DMS153 treated with DMSO at 0.1 percent for 48 hours (cell line): ENCODE measurements at regions not wholly inside any gene's neighbourhood (a gene's known extent, or its start where the extent isn't known, plus 50 kb on each side); places are given as distances from the start of the nearest gene placed in this dataset.
"Not testable (repeated sequence)": the region's sequence is repeated elsewhere in the genome, so short reads cannot be mapped to it uniquely, and the experiment has no call there.

ENCODE experiments used
- DNase-seq: peaks from one replicate; lab custom pipeline; 2025; ENCODE audit not compliant: unreplicated experiment; lab: John Stamatoyannopoulos, UW

- DNase-seq: no peak
Observed at GRCh38 chr6:9361749-9362148, 926.4 kb upstream of the SLC35B3 start.

GRCh38 chr6:9360881-9361280, 925.5 kb upstream of the SLC35B3 start:
- no peak for DNase-seq

GRCh38 chr6:9347608-9348007, 912.3 kb upstream of the SLC35B3 start:
- DNase-seq: no peak

GRCh38 chr6:9346923-9347322, 911.6 kb upstream of the SLC35B3 start:
- no peak for DNase-seq

- no peak for DNase-seq
Observed at GRCh38 chr6:9335431-9335830, 900.1 kb upstream of the SLC35B3 start.

- no peak for DNase-seq
Observed at GRCh38 chr6:9334979-9335378, 899.6 kb upstream of the SLC35B3 start.

GRCh38 chr6:9332241-9332780, 897.0 kb upstream of the SLC35B3 start:
- DNase-seq: no peak

GRCh38 chr6:9316831-9317230, 881.5 kb upstream of the SLC35B3 start:
- no peak for DNase-seq

- no peak for DNase-seq
Observed at GRCh38 chr6:9315966-9316650, 880.8 kb upstream of the SLC35B3 start.

GRCh38 chr6:9308284-9308683, 872.9 kb upstream of the SLC35B3 start:
- no peak for DNase-seq

- no peak for DNase-seq
Observed at GRCh38 chr6:9307786-9308185, 872.4 kb upstream of the SLC35B3 start.

GRCh38 chr6:9307187-9307586, 871.8 kb upstream of the SLC35B3 start:
- DNase-seq: no peak

GRCh38 chr6:9295644-9296043, 860.3 kb upstream of the SLC35B3 start:
- DNase-seq: no peak

GRCh38 chr6:9292975-9293374, 857.6 kb upstream of the SLC35B3 start:
- no peak for DNase-seq

- not testable (repeated sequence) for DNase-seq
Observed at GRCh38 chr6:9290342-9290741, 855.0 kb upstream of the SLC35B3 start.

- no peak for DNase-seq
Observed at GRCh38 chr6:9272671-9273070, 837.3 kb upstream of the SLC35B3 start.

- no peak for DNase-seq
Observed at GRCh38 chr6:9266741-9267140, 831.4 kb upstream of the SLC35B3 start.

GRCh38 chr6:9257215-9257614, 821.9 kb upstream of the SLC35B3 start:
- no peak for DNase-seq

GRCh38 chr6:9254251-9254650, 818.9 kb upstream of the SLC35B3 start:
- DNase-seq: no peak

GRCh38 chr6:9252799-9253198, 817.5 kb upstream of the SLC35B3 start:
- no peak for DNase-seq

- DNase-seq: peak; percentile 32
Observed at GRCh38 chr6:9250852-9251251, 815.5 kb upstream of the SLC35B3 start.

GRCh38 chr6:9248133-9248532, 812.8 kb upstream of the SLC35B3 start:
- DNase-seq: no peak

GRCh38 chr6:9240861-9241260, 805.5 kb upstream of the SLC35B3 start:
- DNase-seq: no peak
